Fibroblast of mammary gland (primary cell): ENCODE measurements at regions not wholly inside any gene's neighbourhood (a gene's known extent, or its start where the extent isn't known, plus 50 kb on each side); places are given as distances from the start of the nearest gene placed in this dataset.

Experiments
- DNase-seq: peaks from one replicate; pipeline ENCODE4 v3.0.0-alpha.2; 2010; ENCODE audit warnings: low read depth
- H3K4me3 ChIP-seq: 2 replicates; pipeline ENCODE4 v1.5.1; 2011; ENCODE audit warnings: low read depth, mild to moderate bottlenecking, low read length, moderate library complexity; ENCODE audit not compliant: control insufficient read depth
- CTCF ChIP-seq: conservative IDR thresholded peaks from 2 replicates; pipeline ENCODE4 v1.5.1; 2011; ENCODE audit warnings: low read depth, low read length, inconsistent platforms; ENCODE audit not compliant: control insufficient read depth, insufficient read depth

DNA sequence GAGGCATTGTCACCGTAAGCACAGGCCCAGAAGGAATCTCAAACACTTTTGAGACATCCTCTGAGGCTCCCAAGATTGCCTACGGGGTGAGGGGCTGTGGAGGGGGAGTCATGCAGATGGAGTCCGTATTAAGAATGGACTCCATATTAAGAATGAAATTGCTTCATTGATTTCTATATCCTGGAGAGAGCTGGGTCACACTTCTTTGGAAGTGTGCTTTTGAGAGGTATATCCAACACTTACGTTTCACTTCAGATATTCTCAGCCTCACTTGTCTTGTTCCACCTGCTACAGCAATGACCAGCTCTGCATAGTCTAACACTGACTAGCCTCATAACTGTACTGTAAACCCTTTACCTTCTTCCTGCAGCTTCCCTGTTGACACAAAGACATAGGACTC is 62.6 kb upstream of the ARHGAP5 start:
- DNase-seq, result no peak
- H3K4me3 ChIP-seq, result no peak overlapping the region
- no peak for TF ChIP-seq CTCF

- H3K4me3 ChIP-seq, result no peak overlapping the region
- no peak for TF ChIP-seq CTCF
- no peak for DNase-seq
These were observed 61.9 kb upstream of the ARHGAP5 start for GRCh38 chr14:32015166-32015565.

DNA sequence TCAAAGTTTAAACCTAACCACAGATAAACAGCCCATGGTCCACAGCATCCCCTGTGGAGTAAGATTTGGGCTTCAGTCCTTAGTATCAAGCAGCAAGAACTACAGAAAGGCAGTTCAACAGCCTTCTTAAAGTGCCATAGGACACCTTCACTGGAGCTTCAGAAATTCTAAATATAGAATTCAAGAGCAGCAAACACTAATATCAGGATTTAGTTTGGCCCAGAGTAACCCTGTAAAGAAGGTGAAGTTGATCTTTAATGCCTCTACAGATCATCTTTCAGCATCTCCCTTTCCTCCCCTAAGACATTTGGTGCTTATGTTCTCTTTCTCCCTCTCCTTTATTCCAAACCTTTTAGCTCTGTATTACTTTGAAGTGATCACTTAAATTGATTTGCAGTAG is 59.5 kb upstream of the ARHGAP5 start:
- no peak overlapping the region for H3K4me3 ChIP-seq
- no peak for DNase-seq
- no peak for TF ChIP-seq CTCF

DNA sequence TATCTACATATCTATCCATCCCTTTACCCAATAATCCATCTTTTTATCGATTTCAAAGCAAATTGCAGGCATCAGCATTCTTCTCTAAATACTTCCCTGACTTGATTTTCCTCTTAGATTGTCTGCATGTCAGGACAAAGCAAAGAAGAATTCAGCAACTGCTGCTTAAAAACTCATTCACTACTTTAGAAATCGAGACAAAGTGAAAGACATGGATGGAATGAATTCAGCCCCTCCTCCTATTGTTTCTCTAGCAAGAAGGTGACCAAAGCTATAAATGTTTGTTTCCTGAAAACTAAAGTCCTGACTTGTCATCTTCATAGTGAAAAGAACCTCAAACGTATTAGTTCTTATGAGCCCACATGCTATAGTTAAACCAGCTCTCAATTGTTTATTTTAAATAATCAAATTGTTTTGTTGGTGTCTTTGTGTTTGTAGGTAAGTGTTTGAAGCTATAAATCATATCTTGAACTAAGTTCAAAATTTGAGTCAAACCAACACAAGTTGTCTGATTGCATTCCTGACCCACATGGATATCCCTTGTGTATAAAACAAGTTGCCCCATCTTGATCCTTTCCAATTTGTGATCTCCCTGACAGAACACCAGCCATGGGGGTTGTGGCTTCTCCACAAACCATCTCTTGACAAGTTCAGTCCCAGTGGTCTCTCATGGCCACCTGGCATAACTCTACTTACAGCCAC is 58.6 kb upstream of the ARHGAP5 start:
- no peak for DNase-seq
- TF ChIP-seq CTCF, result no peak
- H3K4me3 ChIP-seq, result no peak overlapping the region

GRCh38 chr14:32019276-32019675 is 57.8 kb upstream of the ARHGAP5 start:
- H3K4me3 ChIP-seq, result no peak overlapping the region
- DNase-seq, result no peak
- no peak for TF ChIP-seq CTCF

GRCh38 chr14:32020882-32021281 is 56.2 kb upstream of the ARHGAP5 start:
- no peak for DNase-seq
- no peak overlapping the region for H3K4me3 ChIP-seq
- no peak for TF ChIP-seq CTCF

- DNase-seq, result no peak
- no peak for TF ChIP-seq CTCF
- H3K4me3 ChIP-seq, result no peak overlapping the region
These were observed 55.8 kb upstream of the ARHGAP5 start for GRCh38 chr14:32021341-32021740.
